Neural progenitor cell (in vitro differentiated cells): ENCODE measurements at regions not wholly inside any gene's neighbourhood (a gene's known extent, or its start where the extent isn't known, plus 50 kb on each side); places are given as distances from the start of the nearest gene placed in this dataset.

Experiments
- DNase-seq: peaks from one replicate; pipeline ENCODE4 v3.0.0-alpha.2; 2016; ENCODE audit warnings: low spot score
- H2AFZ ChIP-seq: fragments of 200-600 bp; sonication (generic); replicated peaks from 2 replicates; pipeline ENCODE4 v1.6.1; 2016; ENCODE audit warnings: antibody characterized with exemption
- H3F3A ChIP-seq: fragments of 200-600 bp; sonication (generic); 2 replicates; pipeline ENCODE4 v1.6.1; 2016; ENCODE audit warnings: antibody characterized with exemption, low read depth
- H3K27ac ChIP-seq: fragments of 200-600 bp; sonication (generic); 2 replicates; pipeline ENCODE4 v1.5.1; 2016; ENCODE audit warnings: mild to moderate bottlenecking
- H3K27me3 ChIP-seq: fragments of 200-600 bp; sonication (generic); 2 replicates; pipeline ENCODE4 v1.6.1; 2016; ENCODE audit warnings: mild to moderate bottlenecking, moderate library complexity
- H3K36me3 ChIP-seq: fragments of 200-600 bp; sonication (generic); 2 replicates; pipeline ENCODE4 v1.5.1; 2016
- H3K4me1 ChIP-seq: fragments of 200-600 bp; sonication (generic); 2 replicates; pipeline ENCODE4 v1.6.1; 2016; ENCODE audit warnings: mixed run types
- H3K4me2 ChIP-seq: fragments of 200-600 bp; sonication (generic); 2 replicates; pipeline ENCODE4 v1.6.1; 2016
- H3K4me3 ChIP-seq: fragments of 200-600 bp; sonication (generic); 2 replicates; pipeline ENCODE4 v1.5.1; 2016
- H3K79me2 ChIP-seq: fragments of 200-600 bp; sonication (generic); 2 replicates; pipeline ENCODE4 v1.6.1; 2016; ENCODE audit warnings: low read depth
- H3K9ac ChIP-seq: fragments of 200-600 bp; sonication (generic); 2 replicates; pipeline ENCODE4 v1.6.1; 2016
- H3K9me3 ChIP-seq: fragments of 200-600 bp; sonication (generic); 2 replicates; pipeline ENCODE4 v1.5.1; 2016; ENCODE audit warnings: low read depth
- H4K20me1 ChIP-seq: fragments of 200-600 bp; sonication (generic); 2 replicates; pipeline ENCODE4 v1.6.1; 2016; ENCODE audit warnings: low read depth
- H3K27ac Mint-ChIP-seq: 3 replicates; pipeline ENCODE4 v1.8.0; 2021; ENCODE audit warnings: mixed read lengths
- H3K27me3 Mint-ChIP-seq: 2 replicates; pipeline ENCODE4 v1.8.0; 2022; ENCODE audit warnings: low read depth, mild to moderate bottlenecking, inconsistent platforms, moderate library complexity, mixed read lengths; ENCODE audit not compliant: insufficient read depth
- H3K36me3 Mint-ChIP-seq: 3 replicates; pipeline ENCODE4 v1.8.0; 2021; ENCODE audit warnings: mixed read lengths
- H3K4me1 Mint-ChIP-seq: 3 replicates; pipeline ENCODE4 v1.8.0; 2021; ENCODE audit warnings: mixed read lengths
- H3K4me3 Mint-ChIP-seq: 3 replicates; pipeline ENCODE4 v1.8.0; 2021; ENCODE audit warnings: mild to moderate bottlenecking, moderate library complexity, mixed read lengths
- H3K9me3 Mint-ChIP-seq: 3 replicates; pipeline ENCODE4 v1.8.0; 2020; ENCODE audit warnings: mixed read lengths
- EZH2 ChIP-seq: fragments of 200-600 bp; sonication (generic); IDR thresholded peaks from 2 replicates; pipeline ENCODE4 v1.6.1; 2017; ENCODE audit warnings: antibody characterized with exemption, mild to moderate bottlenecking, moderate library complexity
- EZH2phosphoT487 ChIP-seq: fragments of 200-600 bp; sonication (generic); IDR thresholded peaks from 2 replicates; pipeline ENCODE4 v1.6.1; 2017; ENCODE audit warnings: antibody characterized with exemption
- TF ChIP-seq, protein P1 (sequence below): fragments of 200-600 bp; sonication (generic); IDR thresholded peaks from 2 replicates; pipeline ENCODE4 v1.5.1; 2017; ENCODE audit warnings: antibody characterized with exemption, mild to moderate bottlenecking

DNA sequence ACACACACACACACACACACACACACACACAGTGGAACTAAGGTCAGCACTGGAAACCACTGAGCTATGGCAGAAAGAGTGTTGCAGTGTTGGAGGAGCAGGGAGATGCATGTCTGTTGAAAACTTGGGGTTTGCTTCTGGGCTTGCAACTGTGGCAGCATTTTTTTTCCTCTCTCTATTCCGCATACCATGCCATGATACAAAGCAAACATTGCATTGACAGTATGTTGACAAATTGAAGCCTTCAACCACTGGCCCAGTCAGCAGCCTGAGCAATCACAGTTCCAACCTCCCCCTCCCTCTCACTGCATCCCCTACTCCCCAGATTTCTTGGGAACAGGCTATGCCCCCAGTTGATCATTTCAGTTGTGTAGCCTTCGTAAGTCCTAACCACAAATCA, 478.1 kb upstream of the WWC1 start:
- H3K27ac ChIP-seq: no peak overlapping the region
- no peak overlapping the region for H2AFZ ChIP-seq
- peaks cover 5% of the 10 kb centered on the region for H3K27me3 ChIP-seq
- no peaks in the 10 kb centered on the region for H3K9me3 ChIP-seq
- H3K4me1 Mint-ChIP-seq: peaks cover 60% of the 10 kb centered on the region
- H3K79me2 ChIP-seq: no peaks in the 10 kb centered on the region
- no peaks in the 10 kb centered on the region for H4K20me1 ChIP-seq
- H3K9me3 Mint-ChIP-seq: peaks cover 2% of the 10 kb centered on the region
- TF ChIP-seq EZH2phosphoT487 (no peak), EZH2 (no peak)
- TF ChIP-seq, protein P1, sequence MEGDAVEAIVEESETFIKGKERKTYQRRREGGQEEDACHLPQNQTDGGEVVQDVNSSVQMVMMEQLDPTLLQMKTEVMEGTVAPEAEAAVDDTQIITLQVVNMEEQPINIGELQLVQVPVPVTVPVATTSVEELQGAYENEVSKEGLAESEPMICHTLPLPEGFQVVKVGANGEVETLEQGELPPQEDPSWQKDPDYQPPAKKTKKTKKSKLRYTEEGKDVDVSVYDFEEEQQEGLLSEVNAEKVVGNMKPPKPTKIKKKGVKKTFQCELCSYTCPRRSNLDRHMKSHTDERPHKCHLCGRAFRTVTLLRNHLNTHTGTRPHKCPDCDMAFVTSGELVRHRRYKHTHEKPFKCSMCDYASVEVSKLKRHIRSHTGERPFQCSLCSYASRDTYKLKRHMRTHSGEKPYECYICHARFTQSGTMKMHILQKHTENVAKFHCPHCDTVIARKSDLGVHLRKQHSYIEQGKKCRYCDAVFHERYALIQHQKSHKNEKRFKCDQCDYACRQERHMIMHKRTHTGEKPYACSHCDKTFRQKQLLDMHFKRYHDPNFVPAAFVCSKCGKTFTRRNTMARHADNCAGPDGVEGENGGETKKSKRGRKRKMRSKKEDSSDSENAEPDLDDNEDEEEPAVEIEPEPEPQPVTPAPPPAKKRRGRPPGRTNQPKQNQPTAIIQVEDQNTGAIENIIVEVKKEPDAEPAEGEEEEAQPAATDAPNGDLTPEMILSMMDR: no peak
- H3K4me3 ChIP-seq: no peak overlapping the region
- no peaks in the 10 kb centered on the region for H3K36me3 ChIP-seq
- peak overlapping the region; percentile 32 for H3K27ac Mint-ChIP-seq
- no peak overlapping the region for H3K4me2 ChIP-seq
- no peak overlapping the region for H3K4me3 Mint-ChIP-seq
- H3K9ac ChIP-seq: no peak overlapping the region
- peaks cover 10% of the 10 kb centered on the region for H3K36me3 Mint-ChIP-seq
- peaks cover 3% of the 10 kb centered on the region for H3K27me3 Mint-ChIP-seq
- peaks cover 12% of the 10 kb centered on the region for H3K4me1 ChIP-seq
- peaks cover 5% of the 10 kb centered on the region for H3F3A ChIP-seq
- no peak for DNase-seq

DNA sequence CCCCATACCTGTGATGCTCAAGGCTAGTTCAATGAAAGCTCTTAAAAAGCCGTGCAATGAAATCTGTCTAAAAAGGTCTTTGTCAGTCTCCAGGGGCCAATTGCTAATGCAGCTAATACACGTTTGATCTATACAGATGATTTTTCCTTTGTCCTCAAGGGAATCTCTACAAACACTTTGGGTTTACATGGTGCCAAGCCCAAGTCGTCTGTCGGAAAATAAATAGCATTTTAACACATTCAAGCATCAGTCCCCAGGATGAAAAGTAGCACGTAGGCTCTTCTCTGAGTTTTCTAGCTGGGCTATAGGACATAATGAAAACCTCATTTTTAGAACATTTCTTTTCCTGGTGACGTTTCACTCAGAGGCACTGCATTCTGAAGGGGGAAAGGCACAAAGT, 477.4 kb upstream of the WWC1 start:
- Histone ChIP-seq H3K27me3 (peaks cover 5% of the 10 kb centered on the region), H3F3A (peaks cover 5% of the 10 kb centered on the region), H3K4me2 (no peak overlapping the region), H3K27ac (no peak overlapping the region), H3K4me3 (no peak overlapping the region), H2AFZ (no peak overlapping the region), H4K20me1 (no peaks in the 10 kb centered on the region), H3K36me3 (no peaks in the 10 kb centered on the region), H3K4me1 (peaks cover 12% of the 10 kb centered on the region), H3K9ac (no peak overlapping the region), H3K79me2 (no peaks in the 10 kb centered on the region), H3K9me3 (no peaks in the 10 kb centered on the region)
- Mint-ChIP-seq H3K9me3 (peaks cover 2% of the 10 kb centered on the region), H3K36me3 (peaks cover 10% of the 10 kb centered on the region), H3K27ac (no peak overlapping the region), H3K4me3 (no peak overlapping the region), H3K4me1 (peaks cover 61% of the 10 kb centered on the region), H3K27me3 (peaks cover 3% of the 10 kb centered on the region)
- DNase-seq: no peak
- TF ChIP-seq EZH2 (no peak), EZH2phosphoT487 (no peak)
- TF ChIP-seq, protein P1: no peak

DNA sequence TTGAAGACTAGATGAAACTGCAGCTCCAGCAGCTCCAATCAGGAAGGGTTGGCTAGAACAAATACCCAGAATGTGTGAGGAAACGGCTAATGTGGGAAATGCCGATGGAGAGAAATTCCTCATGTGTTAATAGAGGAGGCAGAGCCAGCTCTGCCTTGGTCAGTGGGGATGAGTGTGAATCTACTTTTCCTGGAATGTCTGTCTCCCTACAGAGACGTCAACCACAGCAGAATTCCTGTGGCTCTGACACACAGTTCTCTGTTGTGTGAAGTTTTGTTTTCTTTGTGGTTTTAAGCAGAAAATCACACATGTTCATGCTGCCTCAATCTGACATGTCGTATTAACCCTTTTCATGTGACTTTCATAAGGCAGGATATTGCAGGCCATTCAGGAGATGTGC, 476.6 kb upstream of the WWC1 start:
- H3K9ac ChIP-seq: no peak overlapping the region
- Mint-ChIP-seq H3K9me3 (peaks cover 2% of the 10 kb centered on the region), H3K4me1 (peaks cover 60% of the 10 kb centered on the region)

More for the DNA sequence above, 476.6 kb upstream of the WWC1 start:
- Histone ChIP-seq H3K4me1 (peaks cover 12% of the 10 kb centered on the region), H3K4me2 (no peak overlapping the region), H3K27me3 (peaks cover 13% of the 10 kb centered on the region), H3K27ac (no peak overlapping the region), H3K79me2 (no peaks in the 10 kb centered on the region), H3K4me3 (no peak overlapping the region), H3F3A (peaks cover 5% of the 10 kb centered on the region), H3K36me3 (no peaks in the 10 kb centered on the region), H2AFZ (no peak overlapping the region), H4K20me1 (no peaks in the 10 kb centered on the region), H3K9me3 (no peaks in the 10 kb centered on the region)
- Mint-ChIP-seq H3K4me3 (no peak overlapping the region), H3K36me3 (peaks cover 10% of the 10 kb centered on the region), H3K27ac (no peak overlapping the region), H3K27me3 (peaks cover 3% of the 10 kb centered on the region)
- no peak for TF ChIP-seq EZH2
- TF ChIP-seq, protein P1: no peak
- TF ChIP-seq EZH2phosphoT487: no peak
- DNase-seq: no peak
